PC-9 (cell line): ENCODE measurements at regions not wholly inside any gene's neighbourhood (a gene's known extent, or its start where the extent isn't known, plus 50 kb on each side); places are given as distances from the start of the nearest gene placed in this dataset.

Experiments used
- EZH2 ChIP-seq: fragments of 200-600 bp; sonication (generic); IDR thresholded peaks from 2 replicates; pipeline ENCODE4 v1.8.0; 2017; ENCODE audit warnings: antibody characterized with exemption, low read depth
- TF ChIP-seq, protein P1 (sequence below): fragments of 200-600 bp; sonication (generic); conservative IDR thresholded peaks from 2 replicates; pipeline ENCODE4 v1.6.1; 2017; ENCODE audit warnings: mixed run types, antibody characterized with exemption, mild to moderate bottlenecking, moderate library complexity

DNA sequence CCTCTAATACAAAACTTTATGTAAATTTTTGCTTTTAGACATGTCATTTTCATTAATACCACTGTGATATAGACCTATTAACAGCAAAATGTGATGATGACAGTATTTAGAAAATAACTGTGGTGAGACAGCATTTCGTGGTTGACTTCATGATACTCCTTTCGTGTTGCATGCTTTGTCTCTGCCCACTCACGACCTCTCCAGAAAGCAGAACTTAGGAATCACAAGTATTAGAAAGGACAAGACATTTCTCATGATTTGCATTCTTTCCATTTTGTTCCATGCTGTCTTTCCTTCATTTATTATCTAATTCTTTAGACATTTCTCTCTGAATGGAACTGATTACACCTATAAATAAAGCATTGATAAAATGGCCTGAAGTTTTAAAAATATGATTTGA is 85.2 kb upstream of the POU3F3 start:
- TF ChIP-seq, protein P1, sequence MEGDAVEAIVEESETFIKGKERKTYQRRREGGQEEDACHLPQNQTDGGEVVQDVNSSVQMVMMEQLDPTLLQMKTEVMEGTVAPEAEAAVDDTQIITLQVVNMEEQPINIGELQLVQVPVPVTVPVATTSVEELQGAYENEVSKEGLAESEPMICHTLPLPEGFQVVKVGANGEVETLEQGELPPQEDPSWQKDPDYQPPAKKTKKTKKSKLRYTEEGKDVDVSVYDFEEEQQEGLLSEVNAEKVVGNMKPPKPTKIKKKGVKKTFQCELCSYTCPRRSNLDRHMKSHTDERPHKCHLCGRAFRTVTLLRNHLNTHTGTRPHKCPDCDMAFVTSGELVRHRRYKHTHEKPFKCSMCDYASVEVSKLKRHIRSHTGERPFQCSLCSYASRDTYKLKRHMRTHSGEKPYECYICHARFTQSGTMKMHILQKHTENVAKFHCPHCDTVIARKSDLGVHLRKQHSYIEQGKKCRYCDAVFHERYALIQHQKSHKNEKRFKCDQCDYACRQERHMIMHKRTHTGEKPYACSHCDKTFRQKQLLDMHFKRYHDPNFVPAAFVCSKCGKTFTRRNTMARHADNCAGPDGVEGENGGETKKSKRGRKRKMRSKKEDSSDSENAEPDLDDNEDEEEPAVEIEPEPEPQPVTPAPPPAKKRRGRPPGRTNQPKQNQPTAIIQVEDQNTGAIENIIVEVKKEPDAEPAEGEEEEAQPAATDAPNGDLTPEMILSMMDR, result no peak
- no peak for TF ChIP-seq EZH2
